NB4 (cell line): ENCODE measurements at regions not wholly inside any gene's neighbourhood (a gene's known extent, or its start where the extent isn't known, plus 50 kb on each side); places are given as distances from the start of the nearest gene placed in this dataset.
"Not testable (repeated sequence)": the region's sequence is repeated elsewhere in the genome, so short reads cannot be mapped to it uniquely, and the experiment has no call there.

Source experiments
- DNase-seq: peaks from one replicate; pipeline ENCODE4 v3.0.0; 2010; ENCODE audit warnings: low read depth
- H3K4me3 ChIP-seq: one replicate; pipeline ENCODE4 v1.5.1; 2011; ENCODE audit warnings: mild to moderate bottlenecking, low read depth, low read length, moderate library complexity
- MYC ChIP-seq: IDR thresholded peaks from 2 replicates; pipeline ENCODE4 v1.6.1; 2011; ENCODE audit warnings: low read depth, low read length
- POLR2A ChIP-seq: IDR thresholded peaks from 2 replicates; pipeline ENCODE4 v1.6.1; 2011; ENCODE audit warnings: mild to moderate bottlenecking; ENCODE audit not compliant: insufficient read length; ENCODE audit errors: extremely low read depth
- TF ChIP-seq, protein P1 (sequence below): IDR thresholded peaks from one replicate; pipeline ENCODE4 v1.5.1; 2012; ENCODE audit warnings: low read depth, low read length
- TF ChIP-seq, protein P2 (sequence below): IDR thresholded peaks from 2 replicates; pipeline ENCODE4 v1.6.1; 2011; ENCODE audit warnings: low read depth, low read length

DNA sequence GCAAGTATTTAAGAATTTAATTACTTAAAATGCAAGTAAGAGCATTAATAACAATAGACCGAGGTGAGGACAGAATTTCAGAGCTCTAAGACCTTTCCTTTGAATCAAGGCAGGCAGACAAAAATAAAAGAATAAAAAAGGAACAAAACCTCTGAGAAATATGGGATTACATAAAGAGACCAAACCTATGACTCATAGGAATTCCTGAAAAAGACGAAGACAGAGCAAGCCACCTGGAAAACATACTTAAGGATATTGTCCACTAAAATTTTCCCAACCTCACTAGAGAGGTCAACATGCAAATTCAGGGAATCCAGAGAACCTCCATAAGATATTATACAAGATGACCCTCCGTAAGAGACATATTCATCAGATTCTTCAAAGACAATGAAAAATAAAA is 325.1 kb downstream of the AEBP2 start:
- DNase-seq, result no peak
- TF ChIP-seq MYC (no peak), POLR2A (no peak)
- TF ChIP-seq, protein P1, sequence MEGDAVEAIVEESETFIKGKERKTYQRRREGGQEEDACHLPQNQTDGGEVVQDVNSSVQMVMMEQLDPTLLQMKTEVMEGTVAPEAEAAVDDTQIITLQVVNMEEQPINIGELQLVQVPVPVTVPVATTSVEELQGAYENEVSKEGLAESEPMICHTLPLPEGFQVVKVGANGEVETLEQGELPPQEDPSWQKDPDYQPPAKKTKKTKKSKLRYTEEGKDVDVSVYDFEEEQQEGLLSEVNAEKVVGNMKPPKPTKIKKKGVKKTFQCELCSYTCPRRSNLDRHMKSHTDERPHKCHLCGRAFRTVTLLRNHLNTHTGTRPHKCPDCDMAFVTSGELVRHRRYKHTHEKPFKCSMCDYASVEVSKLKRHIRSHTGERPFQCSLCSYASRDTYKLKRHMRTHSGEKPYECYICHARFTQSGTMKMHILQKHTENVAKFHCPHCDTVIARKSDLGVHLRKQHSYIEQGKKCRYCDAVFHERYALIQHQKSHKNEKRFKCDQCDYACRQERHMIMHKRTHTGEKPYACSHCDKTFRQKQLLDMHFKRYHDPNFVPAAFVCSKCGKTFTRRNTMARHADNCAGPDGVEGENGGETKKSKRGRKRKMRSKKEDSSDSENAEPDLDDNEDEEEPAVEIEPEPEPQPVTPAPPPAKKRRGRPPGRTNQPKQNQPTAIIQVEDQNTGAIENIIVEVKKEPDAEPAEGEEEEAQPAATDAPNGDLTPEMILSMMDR, result no peak
- TF ChIP-seq, protein P2, sequence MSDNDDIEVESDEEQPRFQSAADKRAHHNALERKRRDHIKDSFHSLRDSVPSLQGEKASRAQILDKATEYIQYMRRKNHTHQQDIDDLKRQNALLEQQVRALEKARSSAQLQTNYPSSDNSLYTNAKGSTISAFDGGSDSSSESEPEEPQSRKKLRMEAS, result no peak
- no peak overlapping the region for H3K4me3 ChIP-seq

DNA sequence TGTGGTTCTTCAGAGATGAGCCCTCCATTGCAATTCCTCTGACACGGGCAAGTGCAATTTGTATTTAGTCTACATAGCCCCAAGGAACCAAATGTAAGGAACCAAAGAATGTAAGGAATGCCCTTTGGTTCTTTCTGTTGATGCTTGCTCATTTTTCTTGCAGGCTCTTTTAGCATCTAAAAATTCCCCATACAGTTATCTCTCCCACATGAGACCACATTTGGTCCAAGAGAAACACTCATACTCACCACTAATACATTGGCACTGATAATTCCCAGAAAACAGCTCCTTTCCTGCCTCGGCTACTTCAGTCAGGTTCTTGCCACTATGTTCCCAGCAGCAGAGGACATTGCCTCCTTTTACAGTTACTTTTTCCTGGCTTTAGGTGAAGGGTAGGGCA is 332.6 kb downstream of the AEBP2 start:
- DNase-seq, result no peak
- TF ChIP-seq, protein P2, result no peak
- TF ChIP-seq MYC, result no peak
- no peak overlapping the region for H3K4me3 ChIP-seq

DNA sequence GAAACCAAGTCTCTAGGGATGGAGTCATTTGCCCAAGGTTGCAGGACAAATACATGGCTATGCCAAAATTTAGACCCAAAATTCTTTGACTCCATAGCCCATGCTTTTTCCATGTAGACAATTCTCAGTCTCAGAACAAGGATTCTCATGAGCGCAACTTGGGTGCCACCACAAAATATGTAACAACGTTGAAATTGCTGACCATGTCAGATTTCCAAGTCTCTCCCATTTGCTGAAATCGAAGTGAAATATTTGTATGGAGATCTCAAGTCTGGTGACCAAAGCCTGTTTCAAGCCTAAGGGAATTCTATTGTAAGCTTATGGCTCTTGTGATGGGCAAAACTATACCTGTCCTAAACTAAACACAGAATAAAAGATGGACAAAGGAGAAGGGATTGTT is 333.5 kb downstream of the AEBP2 start:
- no peak for DNase-seq
- H3K4me3 ChIP-seq, result no peak overlapping the region
- TF ChIP-seq, protein P1, result no peak
- TF ChIP-seq, protein P2, result no peak
- TF ChIP-seq POLR2A, result no peak
- no peak for TF ChIP-seq MYC

DNA sequence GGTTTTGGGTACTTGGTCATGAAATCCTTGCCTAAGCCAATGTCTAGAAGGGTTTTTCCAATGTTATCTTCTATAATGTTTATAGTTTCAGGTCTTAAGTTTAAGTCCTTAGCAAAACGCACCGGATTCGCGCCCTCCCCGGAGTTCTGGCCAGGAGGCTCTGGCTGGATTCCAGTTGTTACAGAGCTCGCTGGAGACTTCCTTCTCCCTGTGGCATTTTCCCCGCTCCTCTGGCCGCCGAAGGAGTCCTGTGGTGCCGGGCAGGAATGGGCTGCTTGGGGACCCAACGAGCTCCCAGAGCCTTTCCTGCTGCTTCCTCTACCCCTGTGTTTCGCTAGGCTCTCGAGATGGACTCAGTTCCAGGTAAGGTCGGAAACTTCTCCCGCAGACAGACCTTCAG is 335.9 kb downstream of the AEBP2 start:
- no peak overlapping the region for H3K4me3 ChIP-seq
- TF ChIP-seq POLR2A (no peak), MYC (no peak)
- TF ChIP-seq, protein P2, result no peak
- TF ChIP-seq, protein P1, result no peak
- no peak for DNase-seq

DNA sequence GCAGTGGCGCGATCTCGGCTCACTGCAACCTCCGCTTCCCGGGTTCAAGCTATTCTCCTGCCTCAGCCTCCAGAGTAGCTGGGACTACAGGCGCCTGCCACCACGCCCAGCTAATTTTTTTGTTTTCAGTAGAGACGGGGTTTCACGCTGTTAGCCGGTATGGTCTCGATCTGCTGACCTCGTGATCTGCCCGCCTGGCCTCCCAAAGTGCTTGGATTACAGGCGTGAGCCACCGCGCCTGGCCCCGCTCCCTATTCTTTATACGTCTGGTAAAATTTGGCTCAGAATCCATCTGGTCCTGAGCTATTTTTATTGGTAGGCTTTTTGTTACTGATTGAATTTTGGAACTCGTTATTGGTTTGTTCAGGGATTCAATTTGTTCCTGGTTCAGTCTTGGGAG is 336.7 kb downstream of the AEBP2 start:
- H3K4me3 ChIP-seq, DNase-seq: not testable (repeated sequence)

DNA sequence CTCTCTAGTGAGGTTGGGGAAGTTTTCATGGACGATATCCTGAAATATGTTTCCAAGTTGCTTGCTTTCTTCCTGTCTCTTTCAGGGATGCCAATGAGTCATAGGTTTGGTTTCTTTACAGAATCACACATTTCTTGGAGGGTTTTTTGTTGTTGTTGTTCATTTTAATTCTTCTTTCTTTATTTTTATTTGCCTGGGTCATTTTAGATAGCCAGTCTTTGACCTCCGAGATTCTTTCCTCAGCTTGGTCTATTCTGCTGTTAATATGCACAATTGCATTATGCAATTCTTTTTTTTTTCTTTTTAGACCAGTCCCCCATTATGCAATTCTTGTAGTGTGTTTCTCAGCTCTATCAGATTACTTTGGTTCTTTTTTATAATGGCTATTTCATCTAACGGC is 338.9 kb downstream of the AEBP2 start:
- H3K4me3 ChIP-seq, result no peak overlapping the region
- TF ChIP-seq MYC, result no peak
- TF ChIP-seq POLR2A, result no peak
- no peak for DNase-seq

DNA sequence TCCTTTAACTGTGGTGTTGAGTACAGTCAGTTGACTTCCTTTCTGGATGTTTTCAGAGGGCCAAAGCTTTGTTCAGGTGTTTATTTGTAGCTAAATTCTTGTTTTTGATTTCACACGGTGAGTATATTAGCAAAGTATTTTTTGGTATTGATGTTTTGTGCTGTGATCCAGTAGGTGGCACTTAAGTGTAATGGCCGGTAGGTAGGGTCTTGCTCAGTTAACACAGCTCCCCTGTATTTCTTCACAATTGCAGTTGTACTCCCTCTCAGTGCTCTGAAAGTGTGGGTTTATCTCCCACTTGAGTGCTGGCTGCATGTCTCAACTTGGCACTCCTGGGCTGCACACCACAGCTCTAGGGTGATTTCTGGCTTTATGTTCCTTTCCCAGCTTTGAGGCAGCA is 339.5 kb downstream of the AEBP2 start:
- TF ChIP-seq, protein P1, result no peak
- TF ChIP-seq, protein P2, result no peak
- TF ChIP-seq MYC (no peak), POLR2A (no peak)
- H3K4me3 ChIP-seq, result no peak overlapping the region
- peak; percentile 24 for DNase-seq
